MM.1S (cell line): ENCODE measurements at regions not wholly inside any gene's neighbourhood (a gene's known extent, or its start where the extent isn't known, plus 50 kb on each side); places are given as distances from the start of the nearest gene placed in this dataset.

ENCODE experiments used
- CTCF ChIP-seq: fragments of 300-600 bp; sonication (generic); IDR thresholded peaks from 2 replicates; pipeline ENCODE4 v1.5.1; 2016; ENCODE audit warnings: antibody characterized with exemption, low read length, mixed read lengths
- EZH2 ChIP-seq: fragments of 300-600 bp; sonication (generic); optimal IDR thresholded peaks from 2 replicates; pipeline ENCODE3; 2017; ENCODE audit warnings: low read depth, mild to moderate bottlenecking, antibody characterized with exemption, low read length, mixed read lengths
- EZH2phosphoT487 ChIP-seq: fragments of 300-600 bp; sonication (generic); IDR thresholded peaks from 2 replicates; pipeline ENCODE4 v1.6.1; 2018; ENCODE audit warnings: antibody characterized with exemption, low read length

GRCh38 chr10:124225029-124225466 lies 131.7 kb upstream of the CHST15 start:
- no peak for TF ChIP-seq CTCF
- no peak for TF ChIP-seq EZH2
- TF ChIP-seq EZH2phosphoT487 = no peak
